WERI-Rb-1 (cell line): ENCODE measurements at regions not wholly inside any gene's neighbourhood (a gene's known extent, or its start where the extent isn't known, plus 50 kb on each side); places are given as distances from the start of the nearest gene placed in this dataset.

Source experiments
- DNase-seq: peaks from one replicate; pipeline ENCODE4 v3.0.0-alpha.2; 2020
- H3K27ac ChIP-seq: fragments of 250-450 bp; sonication (Bioruptor Pico); 2 replicates; pipeline ENCODE4 v1.5.1; 2020; ENCODE audit warnings: mild to moderate bottlenecking, moderate library complexity
- H3K27me3 ChIP-seq: fragments of 250-450 bp; sonication (Bioruptor Pico); 2 replicates; pipeline ENCODE4 v1.5.1; 2021; ENCODE audit warnings: mild to moderate bottlenecking, low read depth, moderate library complexity; ENCODE audit not compliant: insufficient read depth, severe bottlenecking
- H3K36me3 ChIP-seq: fragments of 250-450 bp; sonication (Bioruptor Pico); 2 replicates; pipeline ENCODE4 v1.5.1; 2020; ENCODE audit warnings: mild to moderate bottlenecking, moderate library complexity
- H3K4me3 ChIP-seq: 2 replicates; pipeline ENCODE4 v1.5.1; 2011; ENCODE audit warnings: low read depth, mild to moderate bottlenecking, control low read depth, low read length
- H3K9me3 ChIP-seq: fragments of 250-450 bp; sonication (Bioruptor Pico); 2 replicates; pipeline ENCODE4 v1.5.1; 2021; ENCODE audit warnings: mild to moderate bottlenecking, moderate library complexity; ENCODE audit not compliant: severe bottlenecking
- TF ChIP-seq, protein P1 (sequence below): IDR thresholded peaks from 2 replicates; pipeline ENCODE4 v1.5.1; 2011; ENCODE audit warnings: low read depth, mild to moderate bottlenecking, control low read depth, inconsistent platforms, low read length

GRCh38 chr1:94305704-94306103 lies 68.3 kb upstream of the ARHGAP29 start:
- Histone ChIP-seq H3K27me3 (no peaks in the 10 kb centered on the region), H3K27ac (no peak overlapping the region), H3K9me3 (no peaks in the 10 kb centered on the region), H3K4me3 (no peak overlapping the region), H3K36me3 (no peaks in the 10 kb centered on the region)
- no peak for DNase-seq
- TF ChIP-seq, protein P1, sequence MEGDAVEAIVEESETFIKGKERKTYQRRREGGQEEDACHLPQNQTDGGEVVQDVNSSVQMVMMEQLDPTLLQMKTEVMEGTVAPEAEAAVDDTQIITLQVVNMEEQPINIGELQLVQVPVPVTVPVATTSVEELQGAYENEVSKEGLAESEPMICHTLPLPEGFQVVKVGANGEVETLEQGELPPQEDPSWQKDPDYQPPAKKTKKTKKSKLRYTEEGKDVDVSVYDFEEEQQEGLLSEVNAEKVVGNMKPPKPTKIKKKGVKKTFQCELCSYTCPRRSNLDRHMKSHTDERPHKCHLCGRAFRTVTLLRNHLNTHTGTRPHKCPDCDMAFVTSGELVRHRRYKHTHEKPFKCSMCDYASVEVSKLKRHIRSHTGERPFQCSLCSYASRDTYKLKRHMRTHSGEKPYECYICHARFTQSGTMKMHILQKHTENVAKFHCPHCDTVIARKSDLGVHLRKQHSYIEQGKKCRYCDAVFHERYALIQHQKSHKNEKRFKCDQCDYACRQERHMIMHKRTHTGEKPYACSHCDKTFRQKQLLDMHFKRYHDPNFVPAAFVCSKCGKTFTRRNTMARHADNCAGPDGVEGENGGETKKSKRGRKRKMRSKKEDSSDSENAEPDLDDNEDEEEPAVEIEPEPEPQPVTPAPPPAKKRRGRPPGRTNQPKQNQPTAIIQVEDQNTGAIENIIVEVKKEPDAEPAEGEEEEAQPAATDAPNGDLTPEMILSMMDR, result no peak

- TF ChIP-seq, protein P1, result no peak
- no peak overlapping the region for H3K4me3 ChIP-seq
- no peaks in the 10 kb centered on the region for H3K36me3 ChIP-seq
- no peak overlapping the region for H3K27ac ChIP-seq
- DNase-seq, result no peak
- H3K9me3 ChIP-seq, result no peaks in the 10 kb centered on the region
- no peaks in the 10 kb centered on the region for H3K27me3 ChIP-seq
These were observed 67.2 kb upstream of the ARHGAP29 start for GRCh38 chr1:94304553-94304952.

GRCh38 chr1:94303005-94303404 lies 65.6 kb upstream of the ARHGAP29 start:
- Histone ChIP-seq H3K27ac (no peak overlapping the region), H3K36me3 (no peaks in the 10 kb centered on the region), H3K9me3 (no peaks in the 10 kb centered on the region), H3K4me3 (no peak overlapping the region), H3K27me3 (no peaks in the 10 kb centered on the region)
- DNase-seq, result no peak
- TF ChIP-seq, protein P1, result no peak

DNA sequence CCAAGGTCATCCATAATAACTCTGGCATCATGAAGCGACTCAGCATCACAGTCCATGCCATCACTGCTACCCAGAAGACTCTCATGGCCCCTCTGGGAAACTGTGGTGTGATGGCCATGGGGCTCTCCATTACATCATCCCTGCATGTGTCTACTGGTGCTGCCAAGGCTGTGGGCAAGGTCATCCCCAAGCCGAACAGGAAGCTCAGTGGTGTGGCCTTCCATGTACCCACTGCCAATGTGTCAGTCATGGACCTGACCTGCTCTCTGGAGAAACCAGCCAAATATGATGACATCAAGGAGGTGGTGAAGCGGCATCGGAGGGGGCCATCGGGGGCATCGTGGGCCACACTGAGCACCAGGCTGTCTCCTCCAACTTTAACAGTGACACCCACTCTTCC lies 65.1 kb upstream of the ARHGAP29 start:
- H3K27ac ChIP-seq, result no peak overlapping the region
- TF ChIP-seq, protein P1, result no peak

GRCh38 chr1:94301186-94301585 lies 63.8 kb upstream of the ARHGAP29 start:
- Histone ChIP-seq H3K36me3 (no peaks in the 10 kb centered on the region), H3K4me3 (no peak overlapping the region), H3K27ac (no peak overlapping the region), H3K9me3 (no peaks in the 10 kb centered on the region), H3K27me3 (no peaks in the 10 kb centered on the region)
- TF ChIP-seq, protein P1, result no peak
- DNase-seq, result no peak

More for the DNA sequence above, 65.1 kb upstream of the ARHGAP29 start:
- no peak for DNase-seq
- no peaks in the 10 kb centered on the region for H3K27me3 ChIP-seq
- no peaks in the 10 kb centered on the region for H3K36me3 ChIP-seq
- H3K9me3 ChIP-seq, result no peaks in the 10 kb centered on the region
- H3K4me3 ChIP-seq, result no peak overlapping the region

DNA sequence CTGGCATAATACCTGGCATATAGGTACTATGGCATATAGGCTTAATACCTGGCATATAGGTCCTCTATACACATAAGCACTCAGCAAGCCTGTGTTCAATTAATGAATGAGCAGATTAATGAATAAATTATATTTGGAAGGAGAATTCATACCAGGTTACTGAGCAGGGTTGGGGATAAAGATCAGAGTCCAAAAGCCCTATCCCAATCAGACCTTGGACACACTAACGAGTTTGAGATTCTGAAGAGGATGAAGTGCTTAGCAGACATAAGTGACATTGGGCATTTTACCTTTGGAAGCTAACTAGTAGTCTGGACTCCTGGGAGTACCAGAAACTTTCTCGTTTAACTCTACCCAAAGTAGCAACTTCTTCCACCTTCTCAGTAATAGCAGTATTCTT lies 63.3 kb upstream of the ARHGAP29 start:
- TF ChIP-seq, protein P1, result no peak
- Histone ChIP-seq H3K36me3 (no peaks in the 10 kb centered on the region), H3K27me3 (no peaks in the 10 kb centered on the region), H3K9me3 (no peaks in the 10 kb centered on the region), H3K4me3 (no peak overlapping the region), H3K27ac (no peak overlapping the region)
- DNase-seq, result no peak
